ENCODE measurements at regions not wholly inside any gene's neighbourhood (a gene's known extent, or its start where the extent isn't known, plus 50 kb on each side); places are given as distances from the start of the nearest gene placed in this dataset.

DNA sequence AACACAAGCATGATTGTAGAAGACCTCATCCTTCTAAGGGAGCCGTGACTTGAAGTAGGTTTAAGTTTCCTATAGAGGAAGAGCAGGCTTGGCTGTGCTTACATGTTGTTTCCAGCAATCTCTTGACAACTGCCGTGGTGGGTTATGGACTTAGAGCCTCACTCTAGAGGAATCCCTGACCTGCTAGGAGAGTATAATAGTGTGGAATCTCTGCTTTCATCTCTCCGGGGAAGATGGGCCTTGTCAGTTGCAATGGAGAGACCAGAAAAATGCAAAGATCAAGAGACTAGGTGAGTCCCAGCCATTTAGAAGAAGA, 137.6 kb downstream of the MIS18A start:
- TF ChIP-seq, protein P1, sequence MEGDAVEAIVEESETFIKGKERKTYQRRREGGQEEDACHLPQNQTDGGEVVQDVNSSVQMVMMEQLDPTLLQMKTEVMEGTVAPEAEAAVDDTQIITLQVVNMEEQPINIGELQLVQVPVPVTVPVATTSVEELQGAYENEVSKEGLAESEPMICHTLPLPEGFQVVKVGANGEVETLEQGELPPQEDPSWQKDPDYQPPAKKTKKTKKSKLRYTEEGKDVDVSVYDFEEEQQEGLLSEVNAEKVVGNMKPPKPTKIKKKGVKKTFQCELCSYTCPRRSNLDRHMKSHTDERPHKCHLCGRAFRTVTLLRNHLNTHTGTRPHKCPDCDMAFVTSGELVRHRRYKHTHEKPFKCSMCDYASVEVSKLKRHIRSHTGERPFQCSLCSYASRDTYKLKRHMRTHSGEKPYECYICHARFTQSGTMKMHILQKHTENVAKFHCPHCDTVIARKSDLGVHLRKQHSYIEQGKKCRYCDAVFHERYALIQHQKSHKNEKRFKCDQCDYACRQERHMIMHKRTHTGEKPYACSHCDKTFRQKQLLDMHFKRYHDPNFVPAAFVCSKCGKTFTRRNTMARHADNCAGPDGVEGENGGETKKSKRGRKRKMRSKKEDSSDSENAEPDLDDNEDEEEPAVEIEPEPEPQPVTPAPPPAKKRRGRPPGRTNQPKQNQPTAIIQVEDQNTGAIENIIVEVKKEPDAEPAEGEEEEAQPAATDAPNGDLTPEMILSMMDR (IDR thresholded peaks at IDR 0.05), result no peak
- no peak for TF ChIP-seq POLR2A (IDR thresholded peaks at IDR 0.05)
